ENCODE measurements at regions not wholly inside any gene's neighbourhood (a gene's known extent, or its start where the extent isn't known, plus 50 kb on each side); places are given as distances from the start of the nearest gene placed in this dataset.
"Not testable (repeated sequence)": the region's sequence is repeated elsewhere in the genome, so short reads cannot be mapped to it uniquely, and the experiment has no call there.

- DNase-seq (ENCODE audit: low spot score); FAIRE-seq: not testable (repeated sequence)
Observed at GRCh38 chr10:71108042-71108441, 104.3 kb upstream of the UNC5B start.

DNA sequence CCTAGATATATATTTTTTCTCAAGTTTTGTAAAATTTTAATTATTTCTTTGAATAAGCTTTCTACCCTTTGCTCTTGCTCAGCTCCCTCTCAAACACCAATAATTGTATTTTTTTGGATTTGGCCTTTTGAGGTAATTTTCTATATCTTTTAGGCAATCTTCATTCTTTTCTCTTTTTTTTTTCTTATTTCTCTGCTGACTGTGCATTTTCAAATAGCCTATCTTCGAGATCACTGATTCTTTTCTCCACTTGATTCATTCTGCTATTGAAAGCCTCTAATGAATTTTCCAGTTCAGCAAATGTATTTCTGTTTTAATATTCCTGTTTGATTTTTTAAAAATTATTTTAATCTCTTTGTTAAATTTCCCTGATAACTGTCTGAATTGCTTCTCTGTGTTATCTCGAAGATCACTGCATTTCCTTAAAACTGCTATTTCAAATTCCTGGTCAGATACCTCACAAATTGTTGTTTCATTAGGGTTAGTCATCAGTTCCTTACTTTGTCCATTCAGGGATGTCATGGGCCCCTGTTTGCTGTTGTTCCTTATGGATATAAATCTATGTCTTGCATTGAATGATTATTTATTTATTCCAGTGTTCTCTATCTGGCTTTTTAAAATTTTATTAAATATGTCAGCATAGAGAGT, 100.1 kb upstream of the UNC5B start:
- DNase-seq (ENCODE audit: low spot score) (no peak), FAIRE-seq (no peak)

DNA sequence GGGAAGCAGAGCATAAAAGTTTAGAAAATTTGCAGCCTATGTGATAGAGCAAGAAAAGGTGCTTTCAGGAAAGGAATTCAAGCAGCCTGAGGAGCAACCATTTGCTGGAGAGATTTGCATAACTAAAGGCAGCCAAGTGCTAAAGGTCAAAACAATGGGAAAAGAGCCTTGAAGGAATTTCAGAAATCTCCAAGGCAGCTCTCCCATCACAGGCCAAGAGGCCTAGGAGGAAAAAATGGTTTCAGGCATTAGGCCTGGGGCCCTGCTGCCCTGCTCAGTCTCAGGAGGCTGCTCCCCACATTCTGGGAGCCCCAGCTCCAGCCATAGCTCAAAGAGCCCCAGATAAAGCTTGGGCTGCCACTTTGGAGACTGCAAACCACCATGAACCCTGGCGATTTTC, 95.9 kb upstream of the UNC5B start:
- FAIRE-seq (no peak), DNase-seq (ENCODE audit: low spot score) (no peak)

DNA sequence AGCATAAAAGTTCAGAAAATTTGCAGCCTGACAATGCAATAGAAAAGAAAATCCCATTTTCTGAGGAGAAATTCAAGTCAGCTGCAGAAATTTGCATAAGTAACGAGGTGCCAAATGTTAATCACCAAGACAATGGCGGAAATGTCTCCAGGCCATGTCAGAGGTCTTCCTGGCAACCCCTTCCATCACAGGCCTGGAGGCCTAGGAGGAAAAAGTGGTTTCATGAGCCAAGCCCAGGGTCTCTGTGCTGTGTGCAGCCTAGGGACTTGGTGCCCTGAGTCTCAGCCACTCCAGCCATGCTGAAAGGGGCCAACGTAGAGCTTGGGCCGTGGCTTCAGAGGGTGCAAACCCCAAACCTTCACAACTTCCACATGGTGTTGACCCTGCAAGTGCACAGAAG, 94.8 kb upstream of the UNC5B start:
- DNase-seq (ENCODE audit: low spot score); FAIRE-seq: not testable (repeated sequence)

GRCh38 chr10:71123023-71123422, 89.3 kb upstream of the UNC5B start:
- FAIRE-seq: no peak
- no peak for DNase-seq (ENCODE audit: low spot score)

GRCh38 chr10:71124921-71125748, 87.2 kb upstream of the UNC5B start:
- FAIRE-seq: no peak
- DNase-seq (ENCODE audit: low spot score): no peak

- DNase-seq (ENCODE audit: low spot score) (no peak), FAIRE-seq (no peak)
Observed at GRCh38 chr10:71125749-71126107, 86.6 kb upstream of the UNC5B start.

- no peak for DNase-seq (ENCODE audit: low spot score)
- FAIRE-seq: no peak
Observed at GRCh38 chr10:71126432-71126831, 85.9 kb upstream of the UNC5B start.

GRCh38 chr10:71127104-71127503, 85.3 kb upstream of the UNC5B start:
- no peak for DNase-seq (ENCODE audit: low spot score)
- FAIRE-seq: no peak

GRCh38 chr10:71127773-71128172, 84.6 kb upstream of the UNC5B start:
- DNase-seq (ENCODE audit: low spot score) (no peak), FAIRE-seq (no peak)

- no peak for DNase-seq (ENCODE audit: low spot score)
- no peak for FAIRE-seq
Observed at GRCh38 chr10:71128311-71128980, 83.9 kb upstream of the UNC5B start.

- no peak for FAIRE-seq
- DNase-seq (ENCODE audit: low spot score): no peak
Observed at GRCh38 chr10:71131096-71131495, 81.3 kb upstream of the UNC5B start.

GRCh38 chr10:71131508-71132088, 80.8 kb upstream of the UNC5B start:
- DNase-seq (ENCODE audit: low spot score) (no peak), FAIRE-seq (no peak)

- DNase-seq (ENCODE audit: low spot score): no peak
- FAIRE-seq: no peak
Observed at GRCh38 chr10:71132321-71132810, 80.0 kb upstream of the UNC5B start.

DNA sequence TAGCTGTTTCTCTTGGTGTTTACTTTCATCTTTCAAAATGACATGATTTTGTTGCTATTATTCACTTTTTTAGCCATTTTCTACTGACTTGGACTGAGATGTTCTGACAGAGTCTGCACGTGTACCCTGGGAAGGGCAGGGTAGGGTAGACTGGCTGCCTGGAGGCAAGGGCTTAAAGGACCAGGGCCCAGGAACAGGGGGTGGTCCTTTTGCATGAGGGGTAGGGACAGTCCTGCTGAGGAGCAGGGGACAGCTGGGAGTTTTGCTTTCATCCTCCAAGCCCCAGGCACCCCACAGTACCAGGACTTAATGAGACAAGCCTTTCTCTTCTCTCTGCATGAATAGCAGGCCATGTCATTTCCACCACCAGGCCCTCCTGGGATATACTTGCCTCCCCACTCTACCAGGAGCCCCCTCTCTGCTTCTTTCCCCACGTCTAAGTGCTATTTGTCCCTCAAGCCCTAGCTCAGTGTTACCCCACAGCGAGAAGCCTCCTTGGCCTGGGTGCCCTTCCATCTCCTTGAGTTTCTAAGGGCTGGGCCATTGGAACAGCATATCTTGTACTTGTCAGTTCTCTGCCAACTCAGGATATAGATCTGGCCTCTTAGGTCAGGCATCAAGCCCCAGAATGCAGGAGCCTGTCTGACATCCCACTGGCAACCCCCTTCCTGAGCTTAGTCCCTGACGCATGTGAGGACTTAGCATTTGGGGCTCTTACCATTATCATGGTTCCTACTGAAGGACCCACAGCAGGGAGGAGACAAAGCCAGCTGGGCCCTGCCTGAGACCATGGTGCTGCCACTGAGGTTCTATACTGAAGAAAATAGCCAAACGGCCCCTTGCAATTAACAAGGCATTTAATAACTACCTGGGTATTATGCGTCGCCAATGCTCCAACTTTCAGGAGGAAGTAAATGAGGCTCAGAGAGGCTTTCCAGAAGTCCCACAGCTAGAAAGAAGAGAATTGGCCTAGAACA, 78.4 kb upstream of the UNC5B start:
- DNase-seq (ENCODE audit: low spot score): no peak
- no peak for FAIRE-seq

GRCh38 chr10:71134732-71135211, 77.6 kb upstream of the UNC5B start:
- FAIRE-seq: no peak
- DNase-seq (ENCODE audit: low spot score): no peak

- DNase-seq (ENCODE audit: low spot score): no peak
- no peak for FAIRE-seq
Observed at GRCh38 chr10:71135236-71135635, 77.1 kb upstream of the UNC5B start.

- DNase-seq (ENCODE audit: low spot score) (no peak), FAIRE-seq (no peak)
Observed at GRCh38 chr10:71136036-71136721, 76.2 kb upstream of the UNC5B start.

- no peak for FAIRE-seq
Observed at GRCh38 chr10:71137701-71138100, 74.7 kb upstream of the UNC5B start.

More at GRCh38 chr10:71137701-71138100, 74.7 kb upstream of the UNC5B start:
- no peak for DNase-seq (ENCODE audit: low spot score)
